ENCODE measurements at regions not wholly inside any gene's neighbourhood (a gene's known extent, or its start where the extent isn't known, plus 50 kb on each side); places are given as distances from the start of the nearest gene placed in this dataset.
"Not testable (repeated sequence)": the region's sequence is repeated elsewhere in the genome, so short reads cannot be mapped to it uniquely, and the experiment has no call there.

DNA sequence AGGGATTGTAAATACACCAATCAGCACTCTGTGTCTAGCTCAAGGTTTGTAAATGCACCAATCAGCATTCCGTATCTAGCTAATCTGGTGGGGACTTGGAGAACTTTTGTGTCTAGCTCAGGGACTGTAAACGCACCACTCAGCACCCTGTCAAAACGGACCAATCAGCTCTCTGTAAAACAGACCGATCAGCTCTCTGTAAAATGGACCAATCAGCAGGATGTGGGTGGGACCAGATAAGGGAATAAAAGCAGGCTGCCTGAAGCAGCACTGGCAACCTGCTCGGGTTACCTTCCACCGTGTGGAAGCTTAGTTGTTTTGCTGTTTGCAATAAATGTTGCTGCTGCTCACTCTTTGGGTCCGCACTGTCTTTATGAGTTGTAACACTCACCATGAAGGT lies 145.7 kb downstream of the PSAT1 start:
- TF ChIP-seq, protein P1, sequence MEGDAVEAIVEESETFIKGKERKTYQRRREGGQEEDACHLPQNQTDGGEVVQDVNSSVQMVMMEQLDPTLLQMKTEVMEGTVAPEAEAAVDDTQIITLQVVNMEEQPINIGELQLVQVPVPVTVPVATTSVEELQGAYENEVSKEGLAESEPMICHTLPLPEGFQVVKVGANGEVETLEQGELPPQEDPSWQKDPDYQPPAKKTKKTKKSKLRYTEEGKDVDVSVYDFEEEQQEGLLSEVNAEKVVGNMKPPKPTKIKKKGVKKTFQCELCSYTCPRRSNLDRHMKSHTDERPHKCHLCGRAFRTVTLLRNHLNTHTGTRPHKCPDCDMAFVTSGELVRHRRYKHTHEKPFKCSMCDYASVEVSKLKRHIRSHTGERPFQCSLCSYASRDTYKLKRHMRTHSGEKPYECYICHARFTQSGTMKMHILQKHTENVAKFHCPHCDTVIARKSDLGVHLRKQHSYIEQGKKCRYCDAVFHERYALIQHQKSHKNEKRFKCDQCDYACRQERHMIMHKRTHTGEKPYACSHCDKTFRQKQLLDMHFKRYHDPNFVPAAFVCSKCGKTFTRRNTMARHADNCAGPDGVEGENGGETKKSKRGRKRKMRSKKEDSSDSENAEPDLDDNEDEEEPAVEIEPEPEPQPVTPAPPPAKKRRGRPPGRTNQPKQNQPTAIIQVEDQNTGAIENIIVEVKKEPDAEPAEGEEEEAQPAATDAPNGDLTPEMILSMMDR (IDR thresholded peaks at IDR 0.05; ENCODE audit: insufficient read depth, low read depth, low read length) = not testable (repeated sequence)
- not testable (repeated sequence) for TF ChIP-seq EZH2 (IDR thresholded peaks at IDR 0.05; ENCODE audit: insufficient read depth, low read length)

Data from astrocyte (in vitro differentiated cells and primary cell).